ENCODE measurements at regions not wholly inside any gene's neighbourhood (a gene's known extent, or its start where the extent isn't known, plus 50 kb on each side); places are given as distances from the start of the nearest gene placed in this dataset.

DNA sequence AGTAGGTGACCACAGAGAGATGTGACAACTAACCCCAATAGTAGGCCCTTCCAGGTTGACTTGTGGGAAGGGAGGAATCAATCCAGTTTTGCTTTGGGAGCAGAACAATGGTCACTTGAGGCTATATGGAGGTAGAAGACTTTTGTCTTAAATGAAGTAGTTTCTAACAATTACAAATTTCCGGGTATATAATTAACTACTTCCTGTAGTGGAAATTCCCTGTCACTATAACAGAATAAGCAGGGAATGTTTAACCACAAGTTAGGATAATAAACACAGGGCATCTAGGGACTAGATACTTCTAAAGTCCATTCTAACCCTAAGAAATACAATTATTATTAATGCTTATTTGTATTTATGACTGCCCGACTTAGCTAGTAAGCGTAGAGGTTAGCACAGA lies 99.0 kb upstream of the TRPC3 start:
- TF ChIP-seq, protein P1, sequence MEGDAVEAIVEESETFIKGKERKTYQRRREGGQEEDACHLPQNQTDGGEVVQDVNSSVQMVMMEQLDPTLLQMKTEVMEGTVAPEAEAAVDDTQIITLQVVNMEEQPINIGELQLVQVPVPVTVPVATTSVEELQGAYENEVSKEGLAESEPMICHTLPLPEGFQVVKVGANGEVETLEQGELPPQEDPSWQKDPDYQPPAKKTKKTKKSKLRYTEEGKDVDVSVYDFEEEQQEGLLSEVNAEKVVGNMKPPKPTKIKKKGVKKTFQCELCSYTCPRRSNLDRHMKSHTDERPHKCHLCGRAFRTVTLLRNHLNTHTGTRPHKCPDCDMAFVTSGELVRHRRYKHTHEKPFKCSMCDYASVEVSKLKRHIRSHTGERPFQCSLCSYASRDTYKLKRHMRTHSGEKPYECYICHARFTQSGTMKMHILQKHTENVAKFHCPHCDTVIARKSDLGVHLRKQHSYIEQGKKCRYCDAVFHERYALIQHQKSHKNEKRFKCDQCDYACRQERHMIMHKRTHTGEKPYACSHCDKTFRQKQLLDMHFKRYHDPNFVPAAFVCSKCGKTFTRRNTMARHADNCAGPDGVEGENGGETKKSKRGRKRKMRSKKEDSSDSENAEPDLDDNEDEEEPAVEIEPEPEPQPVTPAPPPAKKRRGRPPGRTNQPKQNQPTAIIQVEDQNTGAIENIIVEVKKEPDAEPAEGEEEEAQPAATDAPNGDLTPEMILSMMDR (conservative IDR thresholded peaks at IDR 0.05), result no peak
- TF ChIP-seq ZFX (IDR thresholded peaks at IDR 0.05), result no peak
- no peak overlapping the region for H3K27ac ChIP-seq

DNA sequence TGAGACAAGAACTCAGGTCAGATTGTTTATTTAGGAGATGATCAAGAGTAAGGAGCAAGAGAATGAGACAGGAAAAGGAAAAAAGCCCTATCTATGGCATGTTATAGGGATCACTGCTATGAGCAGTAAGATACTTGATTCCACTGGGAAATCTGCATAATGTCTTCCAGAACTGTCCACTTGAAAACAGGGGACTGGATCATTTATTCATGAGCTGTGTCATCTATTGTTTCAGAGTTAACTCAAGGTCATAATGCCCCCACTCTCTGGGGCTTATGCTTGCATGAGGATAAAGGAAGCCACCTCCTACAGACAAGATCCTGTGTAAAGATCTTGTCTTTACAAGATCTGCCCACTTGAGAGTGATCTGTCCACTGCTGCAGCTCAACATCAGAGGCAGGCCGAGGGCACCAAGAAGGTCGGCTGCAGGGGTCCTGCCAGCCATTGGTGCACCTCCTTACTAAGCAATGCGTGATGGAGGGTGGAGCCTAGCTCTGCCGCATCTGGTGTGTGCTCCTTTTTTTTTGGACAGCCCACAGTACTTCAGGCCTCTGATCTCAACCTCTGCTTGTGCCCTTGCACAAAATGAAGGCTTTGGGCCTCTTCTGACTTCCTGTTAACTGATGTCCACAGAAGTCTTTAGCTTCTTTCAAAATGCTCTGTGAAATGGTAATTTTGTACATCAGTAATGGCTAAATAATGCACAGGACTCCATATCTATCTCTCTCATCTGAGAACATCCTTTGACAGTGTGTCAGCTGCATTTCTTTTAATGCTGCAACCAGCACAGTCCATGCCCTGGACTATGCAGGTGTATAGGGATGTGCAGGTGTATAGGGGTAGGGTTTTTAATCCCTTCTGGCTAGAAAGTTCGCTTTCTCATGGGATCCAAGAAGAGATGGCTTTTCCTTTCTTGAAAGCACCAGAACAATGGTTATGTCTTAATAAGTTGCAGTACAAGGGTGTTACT lies 95.9 kb upstream of the TRPC3 start:
- no peak overlapping the region for H3K27ac ChIP-seq
- no peak for TF ChIP-seq ZFX (IDR thresholded peaks at IDR 0.05)
- TF ChIP-seq, protein P1 (conservative IDR thresholded peaks at IDR 0.05), result no peak

- no peak overlapping the region for H3K27ac ChIP-seq
- TF ChIP-seq, protein P1 (conservative IDR thresholded peaks at IDR 0.05), result no peak
- no peak for TF ChIP-seq ZFX (IDR thresholded peaks at IDR 0.05)
Measured at GRCh38 chr4:122046255-122046654, 94.4 kb upstream of the TRPC3 start.

GRCh38 chr4:122045533-122045932 lies 93.7 kb upstream of the TRPC3 start:
- TF ChIP-seq, protein P1 (conservative IDR thresholded peaks at IDR 0.05), result no peak
- no peak for TF ChIP-seq ZFX (IDR thresholded peaks at IDR 0.05)

DNA sequence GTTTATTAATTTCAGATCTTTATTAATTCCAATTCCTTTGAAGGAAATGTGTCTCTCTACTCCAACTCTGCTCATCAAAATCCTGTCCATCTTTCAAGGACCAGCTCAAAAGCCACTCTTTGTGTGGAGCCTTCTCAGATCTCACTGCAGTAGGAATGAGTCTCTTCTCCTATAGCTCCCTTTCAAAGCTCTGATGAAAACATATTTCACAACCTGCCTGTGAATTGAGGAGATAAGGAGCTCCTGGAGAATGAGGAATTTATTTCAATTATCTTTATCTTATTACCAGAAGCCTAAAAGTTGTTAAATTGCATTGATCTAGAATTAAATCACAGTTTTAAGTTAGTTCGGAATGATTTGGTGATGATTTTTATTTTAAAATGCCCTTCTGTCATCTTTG lies 92.6 kb upstream of the TRPC3 start:
- H3K27ac ChIP-seq, result no peak overlapping the region
- TF ChIP-seq, protein P1 (conservative IDR thresholded peaks at IDR 0.05), result no peak
- TF ChIP-seq ZFX (IDR thresholded peaks at IDR 0.05), result no peak

More at GRCh38 chr4:122045533-122045932, 93.7 kb upstream of the TRPC3 start:
- H3K27ac ChIP-seq, result no peak overlapping the region

GRCh38 chr4:122041312-122041711 lies 89.5 kb upstream of the TRPC3 start:
- H3K27ac ChIP-seq, result no peak overlapping the region
- no peak for TF ChIP-seq ZFX (IDR thresholded peaks at IDR 0.05)
- TF ChIP-seq, protein P1 (conservative IDR thresholded peaks at IDR 0.05), result no peak

DNA sequence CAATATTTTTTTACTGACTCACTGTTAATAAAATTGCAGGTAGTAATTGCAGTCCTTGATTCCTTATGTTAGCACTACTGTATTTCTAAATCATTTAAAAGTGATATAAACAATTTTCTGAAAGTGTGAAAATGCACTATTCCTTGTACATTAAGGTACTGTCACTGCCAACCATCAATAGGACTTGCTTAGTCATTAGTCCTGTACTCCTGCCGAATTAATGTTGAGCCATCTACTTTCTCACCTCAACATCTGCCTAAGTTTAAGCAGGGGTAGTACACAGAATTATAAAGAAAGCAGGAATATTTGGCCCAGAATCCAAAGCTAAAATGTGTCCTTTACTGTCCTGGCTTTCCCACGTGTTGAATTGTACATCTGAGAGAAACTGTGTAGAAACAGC lies 87.0 kb upstream of the TRPC3 start:
- TF ChIP-seq, protein P1 (conservative IDR thresholded peaks at IDR 0.05), result no peak
- TF ChIP-seq ZFX (IDR thresholded peaks at IDR 0.05), result no peak
- H3K27ac ChIP-seq, result no peak overlapping the region

Data from C4-2B (cell line).